B cell (primary cell): ENCODE measurements at regions not wholly inside any gene's neighbourhood (a gene's known extent, or its start where the extent isn't known, plus 50 kb on each side); places are given as distances from the start of the nearest gene placed in this dataset.

Source experiments
- ATAC-seq: fragments of 200-7000 bp; cut with Tn5 transposase; one replicate; pipeline ENCODE4 v1.10.0; 2021; ENCODE audit warnings: low read depth, mild to moderate bottlenecking, moderate number of reproducible peaks, moderate library complexity
- CTCF ChIA-PET: fragments of 350-600 bp; sonication (Branson Sonifier 250); formaldehyde crosslinking; loops from one replicate; lab custom pipeline; 2021; ENCODE audit warnings: antibody characterized with exemption, inconsistent platforms; lab: Charles Lee
- POLR2A ChIA-PET: fragments of 350-600 bp; sonication (Branson Sonifier 250); formaldehyde crosslinking; loops from one replicate; lab custom pipeline; 2021; ENCODE audit warnings: antibody characterized with exemption; lab: Charles Lee
- DNase-seq: peaks from one replicate; pipeline ENCODE4 v3.0.0; 2013
- H2AFZ ChIP-seq: 2 replicates; pipeline ENCODE4 v1.6.1; 2012; ENCODE audit warnings: mild to moderate bottlenecking, low read depth, low read length; ENCODE audit not compliant: insufficient read depth, poor library complexity, severe bottlenecking
- H3K27ac ChIP-seq, 2 donors: 1 replicate in 1 of 2; 2 replicates in 1 of 2; pipeline ENCODE4 v1.5.1; 2012 to 2013; ENCODE audit warnings: low read length in 2 of 2, mild to moderate bottlenecking in 2 of 2, moderate library complexity in 1 of 2
- H3K27me3 ChIP-seq, 4 experiments: fragments of 200-600 bp in 1 of 4; sonication (generic) in 1 of 4; replicated peaks in 1 of 4; 1 replicate in 2 of 4; 2 replicates in 2 of 4; pipeline versions ENCODE4 v1.6.1 to v1.7.0; 2013 to 2016; ENCODE audit warnings: low read length in 3 of 4, mild to moderate bottlenecking in 2 of 4, mixed read lengths in 1 of 4, moderate library complexity in 1 of 4; ENCODE audit not compliant: insufficient read depth in 4 of 4, control insufficient read depth in 3 of 4; ENCODE audit errors: control extremely low read depth in 1 of 4
- H3K36me3 ChIP-seq, 2 experiments: replicated peaks in 1 of 2; 1 replicate in 1 of 2; 2 replicates in 1 of 2; pipeline versions ENCODE4 v1.6.1 to v1.7.1; 2013; ENCODE audit warnings: low read length in 1 of 2; ENCODE audit not compliant: insufficient read depth in 2 of 2, control insufficient read depth in 1 of 2; ENCODE audit errors: control extremely low read depth in 1 of 2, extremely low read depth in 1 of 2
- H3K4me1 ChIP-seq, 2 donors: fragments of 200-600 bp in 1 of 2; sonication (generic) in 1 of 2; 1 replicate in 1 of 2; 2 replicates in 1 of 2; pipeline versions ENCODE4 v1.5.1 to v1.6.1; 2013 to 2017; ENCODE audit warnings: low read length in 2 of 2; ENCODE audit not compliant: control insufficient read depth in 2 of 2, insufficient read depth in 2 of 2
- H3K4me2 ChIP-seq: replicated peaks from 2 replicates; pipeline ENCODE3; 2012; ENCODE audit warnings: mild to moderate bottlenecking, low read depth, low read length; ENCODE audit not compliant: poor library complexity, severe bottlenecking
- H3K4me3 ChIP-seq, 5 experiments: fragments of 200-600 bp in 1 of 5; sonication (generic) in 1 of 5; 1 replicate in 3 of 5; 2 replicates in 2 of 5; pipeline versions ENCODE4 v1.5.1 to v1.7.0; 2011 to 2016; ENCODE audit warnings: low read length in 4 of 5, mild to moderate bottlenecking in 4 of 5, low read depth in 2 of 5, control low read depth in 1 of 5, moderate library complexity in 1 of 5; ENCODE audit not compliant: insufficient read depth in 1 of 5; ENCODE audit errors: control extremely low read depth in 1 of 5, extremely low read depth in 1 of 5
- H3K79me2 ChIP-seq: fragments of 200-600 bp; sonication (generic); one replicate; pipeline ENCODE4 v1.6.0; 2016; ENCODE audit warnings: low read length; ENCODE audit not compliant: control insufficient read depth, insufficient read depth
- H3K9ac ChIP-seq: fragments of 200-600 bp; sonication (generic); 2 replicates; pipeline ENCODE4 v1.6.1; 2017; ENCODE audit warnings: mild to moderate bottlenecking, low read length, moderate library complexity
- H3K9me3 ChIP-seq, 3 donors: one replicate each; pipeline versions ENCODE4 v1.6.1 to v1.7.1; 2013; ENCODE audit warnings: low read length in 2 of 3; ENCODE audit not compliant: control insufficient read depth in 2 of 3, insufficient read depth in 1 of 3; ENCODE audit errors: control extremely low read depth in 1 of 3
- H4K20me1 ChIP-seq: 2 replicates; pipeline ENCODE4 v1.6.0; 2012; ENCODE audit warnings: mild to moderate bottlenecking, low read length; ENCODE audit not compliant: insufficient read depth, control insufficient read depth, poor library complexity, severe bottlenecking
- H3K27ac Mint-ChIP-seq: one replicate; pipeline ENCODE4 v1.8.0; 2021; ENCODE audit warnings: mixed read lengths
- H3K27me3 Mint-ChIP-seq: one replicate; pipeline ENCODE4 v1.8.0; 2021; ENCODE audit warnings: mixed read lengths
- H3K4me1 Mint-ChIP-seq: one replicate; pipeline ENCODE4 v1.8.0; 2021; ENCODE audit warnings: mixed read lengths
- H3K4me3 Mint-ChIP-seq: one replicate; pipeline ENCODE4 v1.8.0; 2021; ENCODE audit warnings: mixed read lengths
- H3K9me3 Mint-ChIP-seq: one replicate; pipeline ENCODE4 v1.8.0; 2022; ENCODE audit warnings: mixed read lengths; ENCODE audit not compliant: insufficient read depth
- CTCF ChIP-seq: fragments of 200-600 bp; IDR thresholded peaks from one replicate; pipeline ENCODE4 v1.8.0; 2022; ENCODE audit warnings: antibody characterized with exemption, mild to moderate bottlenecking
- EZH2 ChIP-seq: IDR thresholded peaks from 2 replicates; pipeline ENCODE4 v1.6.1; 2012; ENCODE audit warnings: borderline replicate concordance, low read depth, mild to moderate bottlenecking, moderate library complexity, low read length; ENCODE audit not compliant: insufficient read depth, poor library complexity, severe bottlenecking
- WGBS: methylation state at CpG from one replicate; pipeline ENCODE4 v1.1.5; 2013; ENCODE audit warnings: missing lambda C conversion rate; ENCODE audit not compliant: insufficient coverage; 5-methylcytosine and 5-hydroxymethylcytosine counted together
- intact Hi-C: fragments of 100-400 bp; cut with micrococcal nuclease; formaldehyde crosslinking; loops from one replicate; pipeline ENCODE4 v1.10.0; 2022

GRCh38 chr11:123261345-123262106, 66.5 kb upstream of the CLMP start:
- Histone ChIP-seq H3K4me3 (peak overlapping the region in 1 of 5 experiments; percentile 16), H3K4me1 (peaks cover 9 to 10% of the 10 kb centered on the region in 2 donors), H3K79me2 (no peaks in the 10 kb centered on the region), H4K20me1 (no peaks in the 10 kb centered on the region), H3K4me2 (peak overlapping the region; percentile 58), H3K36me3 (no peaks in the 10 kb centered on the region), H3K27ac (no peak overlapping the region), H2AFZ (peak overlapping the region; percentile 54), H3K9me3 (peaks cover 0 to 14% (median 11%) of the 10 kb centered on the region in 3 donors), H3K27me3 (peaks cover 0 to 7% (median 1%) of the 10 kb centered on the region in 4 experiments), H3K9ac (no peak overlapping the region)
- intact Hi-C loops = no loop called here
- WGBS = 27% methylated on average over 19 of the region's 25 CpGs
- TF ChIP-seq CTCF (peak; percentile 43), EZH2 (no peak)
- no peak overlapping the region for H3K27ac Mint-ChIP-seq
- ATAC-seq (peak; percentile 53), DNase-seq (peak; percentile 25)
- ChIA-PET POLR2A (no interaction called here), CTCF (interaction anchor here (0.6 to 2.3 kb wide), 7 partner anchors 11 to 697 kb away, joined by 3 to 8 read pairs (median 6); no protein-coding TSS in a partner anchor)
- H3K4me3 Mint-ChIP-seq = peak overlapping the region; percentile 52
- no peaks in the 10 kb centered on the region for H3K9me3 Mint-ChIP-seq
- H3K27me3 Mint-ChIP-seq = peaks cover 18% of the 10 kb centered on the region
- peaks cover 23% of the 10 kb centered on the region for H3K4me1 Mint-ChIP-seq
